Esophagus squamous epithelium (tissue), 4 donors: ENCODE measurements at regions not wholly inside any gene's neighbourhood (a gene's known extent, or its start where the extent isn't known, plus 50 kb on each side); places are given as distances from the start of the nearest gene placed in this dataset.

Source experiments
- CTCF ChIP-seq, 6 experiments: fragments of 450-650 bp in 4 of 6; fragments of 200-600 bp in 2 of 6; sonication (generic) in 2 of 6; IDR thresholded peaks; one replicate each; pipeline ENCODE4 v1.5.1; 2016 to 2019; ENCODE audit warnings: antibody characterized with exemption in 6 of 6, mild to moderate bottlenecking in 4 of 6, moderate library complexity in 4 of 6
- POLR2A ChIP-seq, 4 donors: fragments of 450-650 bp; IDR thresholded peaks; one replicate each; pipeline ENCODE4 v1.6.1; 2017; ENCODE audit warnings: antibody characterized with exemption in 4 of 4, mild to moderate bottlenecking in 4 of 4, moderate library complexity in 3 of 4

GRCh38 chr1:30337324-30337620 is 386.1 kb downstream of the MATN1 start:
- TF ChIP-seq CTCF (IDR thresholded peaks at IDR 0.05), result no peak
- TF ChIP-seq POLR2A (IDR thresholded peaks at IDR 0.05), result no peak
